ENCODE measurements at regions not wholly inside any gene's neighbourhood (a gene's known extent, or its start where the extent isn't known, plus 50 kb on each side); places are given as distances from the start of the nearest gene placed in this dataset.
"Not testable (repeated sequence)": the region's sequence is repeated elsewhere in the genome, so short reads cannot be mapped to it uniquely, and the experiment has no call there.

- no peak for DNase-seq (ENCODE audit: low read depth in 2 of 2)
Measured at GRCh38 chr2:129008055-129008880, 689.6 kb upstream of the HS6ST1 start.

- no peak for DNase-seq (ENCODE audit: low read depth in 2 of 2)
Measured at GRCh38 chr2:129008881-129009554, 690.4 kb upstream of the HS6ST1 start.

- no peak for DNase-seq (ENCODE audit: low read depth in 2 of 2)
Measured at GRCh38 chr2:129009555-129010146, 691.0 kb upstream of the HS6ST1 start.

GRCh38 chr2:129010262-129010661, 691.6 kb upstream of the HS6ST1 start:
- DNase-seq (ENCODE audit: low read depth in 2 of 2), result no peak

GRCh38 chr2:129011466-129012061, 692.9 kb upstream of the HS6ST1 start:
- DNase-seq (ENCODE audit: low read depth in 2 of 2), result no peak

GRCh38 chr2:129014432-129014831, 695.8 kb upstream of the HS6ST1 start:
- no peak for DNase-seq (ENCODE audit: low read depth in 2 of 2)

GRCh38 chr2:129015397-129016285, 697.0 kb upstream of the HS6ST1 start:
- DNase-seq (ENCODE audit: low read depth in 2 of 2), result no peak

- no peak for DNase-seq (ENCODE audit: low read depth in 2 of 2)
Measured at GRCh38 chr2:129016972-129017371, 698.3 kb upstream of the HS6ST1 start.

GRCh38 chr2:129024796-129025195, 706.1 kb upstream of the HS6ST1 start:
- DNase-seq (ENCODE audit: low read depth in 2 of 2), result no peak

GRCh38 chr2:129035992-129036391, 717.3 kb upstream of the HS6ST1 start:
- DNase-seq (ENCODE audit: low read depth in 2 of 2), result no peak

GRCh38 chr2:129043677-129044076, 725.0 kb upstream of the HS6ST1 start:
- DNase-seq (ENCODE audit: low read depth in 2 of 2), result not testable (repeated sequence)

GRCh38 chr2:129046475-129046874, 727.8 kb upstream of the HS6ST1 start:
- not testable (repeated sequence) for DNase-seq (ENCODE audit: low read depth in 2 of 2)

- DNase-seq (ENCODE audit: low read depth in 2 of 2), result no peak
Measured at GRCh38 chr2:129050101-129050500, 731.4 kb upstream of the HS6ST1 start.

- no peak for DNase-seq (ENCODE audit: low read depth in 2 of 2)
Measured at GRCh38 chr2:129055242-129055641, 736.6 kb upstream of the HS6ST1 start.

GRCh38 chr2:129055824-129056223, 737.2 kb upstream of the HS6ST1 start:
- DNase-seq (ENCODE audit: low read depth in 2 of 2), result no peak

- no peak for DNase-seq (ENCODE audit: low read depth in 2 of 2)
Measured at GRCh38 chr2:129056309-129056958, 737.8 kb upstream of the HS6ST1 start.

GRCh38 chr2:129056959-129057317, 738.3 kb upstream of the HS6ST1 start:
- DNase-seq (ENCODE audit: low read depth in 2 of 2), result no peak

- no peak for DNase-seq (ENCODE audit: low read depth in 2 of 2)
Measured at GRCh38 chr2:129058981-129059380, 740.3 kb upstream of the HS6ST1 start.

- no peak for DNase-seq (ENCODE audit: low read depth in 2 of 2)
Measured at GRCh38 chr2:129059476-129059875, 740.8 kb upstream of the HS6ST1 start.

GRCh38 chr2:129061069-129061768, 742.6 kb upstream of the HS6ST1 start:
- no peak for DNase-seq (ENCODE audit: low read depth in 2 of 2)

Data from stimulated activated CD8-positive, alpha-beta memory T cell treated with anti-CD3 and anti-CD28 coated beads, Interleukin-2, amount 100 ng/mL, for 1 hour (primary cell).